Breast epithelium (tissue), 3 donors: ENCODE measurements at regions not wholly inside any gene's neighbourhood (a gene's known extent, or its start where the extent isn't known, plus 50 kb on each side); places are given as distances from the start of the nearest gene placed in this dataset.

Source experiments
- CTCF ChIP-seq, 3 donors: fragments of 450-650 bp; IDR thresholded peaks; one replicate each; pipeline ENCODE4 v1.5.1; 2016 to 2017; ENCODE audit warnings: antibody characterized with exemption in 3 of 3, mild to moderate bottlenecking in 3 of 3, moderate library complexity in 3 of 3
- POLR2A ChIP-seq: fragments of 450-650 bp; IDR thresholded peaks from one replicate; pipeline ENCODE4 v1.6.1; 2016; ENCODE audit warnings: antibody characterized with exemption, mild to moderate bottlenecking, moderate library complexity

DNA sequence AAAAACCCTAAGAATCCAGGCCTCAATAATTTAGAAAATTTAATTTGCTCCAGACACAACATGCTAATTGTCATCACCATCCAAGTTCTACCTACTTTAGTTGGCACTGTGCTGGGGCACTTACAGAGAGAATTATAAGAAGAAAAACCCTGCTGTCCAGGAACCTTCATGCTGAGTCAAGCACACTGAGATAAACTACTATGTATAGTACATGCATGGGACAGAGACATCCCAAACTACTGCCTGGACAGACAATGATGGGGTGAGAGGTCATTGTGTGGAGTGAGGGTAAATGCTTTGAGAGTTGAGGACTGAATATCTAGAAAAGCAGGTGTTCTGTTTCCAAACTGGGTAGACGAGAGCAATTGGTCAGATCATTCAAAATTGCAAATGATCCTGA lies 135.3 kb upstream of the CTTNBP2NL start:
- no peak for TF ChIP-seq CTCF (IDR thresholded peaks at IDR 0.05)
- no peak for TF ChIP-seq POLR2A
